ENCODE measurements at regions not wholly inside any gene's neighbourhood (a gene's known extent, or its start where the extent isn't known, plus 50 kb on each side); places are given as distances from the start of the nearest gene placed in this dataset.

DNA sequence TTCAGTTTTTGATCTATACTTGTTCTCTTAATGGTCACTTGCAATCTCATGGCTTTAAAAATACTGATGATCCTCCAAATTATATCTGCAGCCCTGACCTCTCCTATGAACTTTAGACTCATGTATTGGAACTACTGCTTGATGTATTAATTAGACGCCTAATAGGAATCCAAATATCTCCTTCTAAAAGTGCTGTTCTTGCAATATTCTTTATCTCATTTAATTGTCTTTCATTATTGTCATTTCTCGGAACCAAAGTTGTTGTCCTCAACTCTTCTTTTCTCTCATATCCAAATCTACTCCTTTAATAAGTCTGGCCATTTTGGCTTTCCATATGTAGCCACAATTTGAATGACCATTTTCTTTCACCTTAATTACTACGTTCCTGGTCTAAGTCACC lies 907.6 kb upstream of the SEL1L start:
- TF ChIP-seq, protein P1, sequence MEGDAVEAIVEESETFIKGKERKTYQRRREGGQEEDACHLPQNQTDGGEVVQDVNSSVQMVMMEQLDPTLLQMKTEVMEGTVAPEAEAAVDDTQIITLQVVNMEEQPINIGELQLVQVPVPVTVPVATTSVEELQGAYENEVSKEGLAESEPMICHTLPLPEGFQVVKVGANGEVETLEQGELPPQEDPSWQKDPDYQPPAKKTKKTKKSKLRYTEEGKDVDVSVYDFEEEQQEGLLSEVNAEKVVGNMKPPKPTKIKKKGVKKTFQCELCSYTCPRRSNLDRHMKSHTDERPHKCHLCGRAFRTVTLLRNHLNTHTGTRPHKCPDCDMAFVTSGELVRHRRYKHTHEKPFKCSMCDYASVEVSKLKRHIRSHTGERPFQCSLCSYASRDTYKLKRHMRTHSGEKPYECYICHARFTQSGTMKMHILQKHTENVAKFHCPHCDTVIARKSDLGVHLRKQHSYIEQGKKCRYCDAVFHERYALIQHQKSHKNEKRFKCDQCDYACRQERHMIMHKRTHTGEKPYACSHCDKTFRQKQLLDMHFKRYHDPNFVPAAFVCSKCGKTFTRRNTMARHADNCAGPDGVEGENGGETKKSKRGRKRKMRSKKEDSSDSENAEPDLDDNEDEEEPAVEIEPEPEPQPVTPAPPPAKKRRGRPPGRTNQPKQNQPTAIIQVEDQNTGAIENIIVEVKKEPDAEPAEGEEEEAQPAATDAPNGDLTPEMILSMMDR (IDR thresholded peaks at IDR 0.05), result no peak
- TF ChIP-seq POLR2AphosphoS5 (IDR thresholded peaks at IDR 0.05), result no peak
